NCI-H748 treated with DMSO at 0.1 percent for 48 hours (cell line): ENCODE measurements at regions not wholly inside any gene's neighbourhood (a gene's known extent, or its start where the extent isn't known, plus 50 kb on each side); places are given as distances from the start of the nearest gene placed in this dataset.

Experiments
- DNase-seq: peaks from one replicate; lab custom pipeline; 2025; lab: John Stamatoyannopoulos, UW

DNA sequence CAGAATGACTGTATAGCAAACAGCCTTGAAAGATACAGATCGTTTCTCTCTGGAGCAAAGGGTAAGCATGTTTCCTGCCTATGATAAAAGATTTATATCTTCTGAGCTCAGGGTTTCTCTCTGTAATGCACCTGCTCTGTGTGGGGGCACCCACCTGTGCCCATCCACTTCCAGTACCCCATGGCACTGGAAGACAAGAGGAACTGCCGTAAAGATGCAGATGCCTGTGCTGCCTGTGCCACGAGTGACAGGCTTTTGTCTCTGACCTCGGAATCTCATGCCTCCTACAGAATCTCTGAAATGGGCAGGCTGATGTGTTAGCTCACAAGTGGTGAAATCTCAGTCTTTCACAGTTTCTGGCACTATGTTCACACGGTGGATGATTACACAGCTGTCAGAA lies 50.3 kb upstream of the ATP11A start:
- no peak for DNase-seq

- no peak for DNase-seq
These were observed 50.9 kb upstream of the ATP11A start for GRCh38 chr13:112638919-112639318.

DNA sequence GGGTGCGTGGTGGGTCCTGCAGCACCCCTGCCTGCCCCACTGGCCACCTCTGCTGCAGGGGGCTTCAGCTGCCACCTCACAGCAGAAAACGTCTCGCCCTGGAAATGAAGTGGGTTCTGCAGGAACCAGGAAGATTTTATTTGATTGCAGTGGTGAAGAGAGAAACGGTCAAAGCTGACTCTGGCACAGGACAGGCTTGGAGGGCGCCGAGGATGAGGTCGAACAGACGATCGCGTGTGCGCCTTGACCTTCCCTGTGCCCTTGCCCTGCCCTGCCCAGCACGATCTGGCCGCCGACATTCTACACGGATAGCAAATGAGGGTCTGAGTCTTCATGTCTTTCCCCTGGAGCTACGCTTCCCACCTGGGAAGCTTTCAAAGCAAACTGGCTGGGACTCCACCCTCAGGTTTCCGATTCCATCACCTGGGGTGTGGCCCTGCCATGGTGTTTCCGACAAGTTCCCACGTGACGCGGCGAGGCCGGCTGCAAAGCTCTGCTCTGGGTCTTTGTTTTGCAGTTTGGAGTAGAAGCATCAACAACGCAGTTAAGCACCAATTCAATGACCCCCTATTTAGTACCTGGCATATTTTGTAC lies 50.3 kb upstream of the TUBGCP3 start:
- DNase-seq, result peak; percentile 56
